Stimulated activated CD4-positive, alpha-beta T cell treated with anti-CD3 and anti-CD28 coated beads, Interleukin-12 subunit alpha, Interleukin-12 subunit beta, amount 100 ng/mL, for 4 hours (primary cell): ENCODE measurements at regions not wholly inside any gene's neighbourhood (a gene's known extent, or its start where the extent isn't known, plus 50 kb on each side); places are given as distances from the start of the nearest gene placed in this dataset.

Experiments
- DNase-seq: peaks from one replicate; pipeline ENCODE4 v3.0.0-alpha.2; 2020

DNA sequence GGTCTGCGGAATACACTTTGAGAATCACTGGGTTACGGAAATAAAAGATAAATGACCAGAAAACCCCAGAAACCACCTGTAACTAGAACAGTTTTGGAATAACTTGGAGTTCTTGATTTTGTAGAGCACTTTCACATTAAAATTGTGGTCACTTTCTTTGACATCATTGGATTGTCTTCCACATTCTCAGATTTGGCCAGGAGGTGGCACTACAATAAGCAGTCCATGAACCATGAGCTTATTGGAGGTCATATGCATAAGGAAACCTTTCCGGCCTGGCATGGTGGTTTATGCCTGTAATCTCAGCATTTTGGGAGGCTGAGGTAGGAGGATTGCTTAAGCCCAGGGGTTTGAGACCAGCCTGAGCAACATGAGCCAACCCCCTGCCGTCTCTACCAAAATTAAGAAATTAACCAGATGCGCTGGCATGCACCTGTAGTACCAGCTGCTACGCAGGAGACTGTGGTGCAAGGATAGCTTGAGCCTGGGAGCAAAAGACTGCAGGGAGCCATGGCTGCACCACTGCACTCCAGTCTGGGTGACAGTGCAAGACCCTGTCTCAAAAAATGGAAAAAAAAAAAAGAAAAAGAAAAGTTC lies 107.7 kb upstream of the CAND1 start:
- peak; percentile 12 for DNase-seq

DNA sequence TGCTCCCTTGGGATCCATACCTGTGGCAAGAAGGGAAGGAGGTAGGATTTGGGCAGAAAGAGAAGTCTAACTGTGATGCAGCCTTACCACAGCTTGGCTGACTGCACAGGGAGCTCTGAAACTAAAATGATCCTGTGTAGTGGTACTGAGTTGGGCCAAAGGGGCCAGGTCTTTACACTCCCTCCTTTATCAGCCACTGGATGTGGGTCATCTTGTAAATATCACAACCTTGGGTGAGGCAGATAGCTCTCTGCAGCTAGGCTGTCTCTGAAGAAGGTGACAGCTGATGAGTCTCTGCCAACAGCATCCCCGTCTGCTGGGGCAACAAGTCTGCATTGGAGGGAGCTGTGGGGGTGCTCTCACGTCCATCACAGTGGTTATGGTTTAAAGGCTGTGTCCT lies 95.9 kb upstream of the CAND1 start:
- no peak for DNase-seq

DNA sequence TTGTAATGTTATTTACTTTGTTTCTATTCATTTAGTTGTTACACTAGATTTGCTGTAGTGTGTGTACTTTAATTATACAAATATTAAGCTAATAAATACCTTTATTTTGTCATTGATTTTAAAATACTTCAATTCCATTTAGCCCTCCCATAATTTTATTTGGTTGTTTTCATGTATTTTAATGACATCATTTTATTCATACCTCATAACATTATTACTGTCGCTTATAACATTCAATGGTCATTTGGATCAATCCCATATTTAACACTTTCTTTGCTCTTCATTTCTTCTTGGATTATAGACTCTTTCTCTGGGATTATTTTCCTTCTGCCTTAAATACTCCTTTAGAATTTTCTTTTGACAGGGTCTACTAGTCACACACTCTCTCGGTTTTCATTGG lies 86.6 kb upstream of the CAND1 start:
- no peak for DNase-seq

DNA sequence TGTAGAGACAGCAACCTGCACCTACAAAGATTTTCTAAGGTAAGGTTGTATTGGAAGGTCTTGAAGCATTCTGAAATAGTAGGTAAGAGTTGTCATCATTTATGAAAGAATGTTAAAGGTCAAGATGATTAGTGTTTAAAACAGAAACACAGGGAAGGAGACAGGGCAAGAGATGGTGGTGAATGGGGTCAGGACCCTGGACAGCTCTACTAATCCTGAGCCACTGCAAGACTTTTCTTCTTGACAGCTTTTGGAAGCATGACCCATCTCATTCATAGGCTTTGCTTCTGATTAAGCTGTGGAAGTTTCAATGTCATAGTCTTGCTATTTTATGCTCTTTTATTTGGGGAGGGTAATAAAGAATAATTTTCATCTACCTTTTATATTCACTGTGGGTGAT lies 75.5 kb upstream of the CAND1 start:
- DNase-seq, result peak; percentile 3

DNA sequence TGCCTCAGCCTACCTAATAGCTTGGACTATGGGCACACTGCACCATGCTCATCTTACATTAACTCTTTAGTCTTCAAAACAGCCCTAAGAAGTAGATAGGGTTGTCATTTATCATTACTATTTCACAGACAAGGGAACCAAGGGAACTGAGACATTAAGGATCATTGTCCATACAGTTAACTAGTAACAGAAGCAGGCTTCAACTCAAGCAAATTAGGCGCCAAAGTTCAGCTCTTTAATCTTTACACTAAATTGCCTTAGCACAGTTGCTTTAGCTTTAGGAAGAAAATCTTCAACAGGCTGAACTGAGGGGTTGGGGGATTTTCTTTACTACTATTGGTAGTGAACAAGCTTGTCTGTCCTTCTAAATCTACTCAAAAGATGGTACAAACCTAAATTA lies 68.8 kb upstream of the CAND1 start:
- no peak for DNase-seq

DNA sequence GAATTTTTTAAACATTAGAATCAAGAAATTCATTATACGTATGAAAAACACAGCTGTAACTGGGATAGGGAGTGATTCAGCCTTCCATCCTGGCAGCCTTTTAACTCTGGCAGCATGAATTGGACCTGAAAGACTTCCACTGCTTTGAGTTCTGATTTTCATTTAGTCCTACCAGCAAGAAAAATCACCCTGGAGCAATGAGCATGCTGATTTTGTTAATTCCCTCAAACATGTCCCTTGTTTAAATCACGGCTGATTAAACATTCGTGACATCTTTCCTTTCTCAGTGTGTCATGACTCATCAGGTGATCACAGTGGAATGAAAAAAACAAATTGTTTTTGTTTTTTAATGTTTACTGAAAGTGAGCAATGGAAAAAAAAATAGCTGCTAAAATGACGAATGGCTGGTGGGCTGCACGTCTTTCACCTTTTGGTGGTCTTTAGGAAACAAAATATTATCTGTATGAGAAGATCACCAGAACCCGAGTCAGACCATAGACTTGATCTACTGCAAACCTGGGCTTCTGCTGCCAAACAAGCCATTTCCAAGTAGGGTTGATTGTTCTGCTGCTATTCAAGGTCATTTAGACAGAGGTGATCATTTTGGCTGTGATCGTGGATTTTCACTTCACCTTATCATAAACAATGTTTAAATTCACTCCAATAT lies 67.0 kb upstream of the CAND1 start:
- DNase-seq, result no peak

DNA sequence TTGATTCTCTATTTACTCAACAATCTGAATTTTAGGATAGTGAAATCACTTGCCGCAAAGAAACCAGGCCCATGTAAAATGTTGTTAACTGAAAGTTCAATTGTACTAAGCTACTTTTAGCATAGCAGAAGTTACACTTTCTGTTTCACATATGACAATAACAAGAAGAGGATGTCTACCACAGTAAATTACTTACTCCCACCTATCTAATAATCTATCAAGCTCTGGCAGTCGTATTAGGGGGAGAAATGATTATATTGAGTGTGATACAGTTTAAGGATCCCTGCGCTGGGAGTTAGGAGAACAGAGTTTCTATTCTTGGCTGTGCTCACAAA lies 66.5 kb upstream of the CAND1 start:
- no peak for DNase-seq

DNA sequence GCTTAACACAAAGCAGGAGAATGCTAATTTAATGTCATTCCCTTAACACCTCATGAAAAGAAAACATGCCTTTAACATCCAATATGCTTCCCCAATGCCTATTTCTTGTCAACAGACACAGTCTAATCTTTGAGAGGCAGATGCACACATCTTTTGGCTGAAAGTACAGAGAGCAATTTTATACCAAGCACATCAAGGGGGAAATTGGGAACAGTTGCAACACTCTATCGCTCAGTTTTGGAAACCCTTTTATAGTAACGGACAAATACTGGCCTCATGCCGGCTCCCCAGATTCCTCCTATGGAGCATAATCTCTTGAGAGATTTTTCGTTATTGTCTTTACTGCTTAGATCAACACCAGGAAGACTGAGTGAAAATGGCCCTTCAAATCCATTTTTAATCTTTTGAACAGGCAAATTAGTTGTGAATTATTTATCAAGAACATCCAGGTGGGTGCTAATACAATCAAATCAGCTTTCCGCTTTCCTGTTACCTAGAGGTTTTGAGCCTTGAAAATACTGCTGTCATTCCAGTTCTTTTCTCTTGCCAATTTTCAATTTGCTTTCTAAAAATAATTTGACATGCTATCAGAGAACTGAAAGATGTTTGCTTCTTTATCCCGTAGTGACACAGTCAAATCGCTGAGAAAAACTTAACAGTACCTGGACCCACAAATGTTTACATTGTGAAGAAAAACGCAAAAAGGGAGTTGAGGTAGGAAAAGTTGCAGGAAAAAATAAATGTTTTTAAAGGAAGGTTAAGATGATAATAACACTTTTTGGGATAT lies 60.7 kb upstream of the CAND1 start:
- no peak for DNase-seq

DNA sequence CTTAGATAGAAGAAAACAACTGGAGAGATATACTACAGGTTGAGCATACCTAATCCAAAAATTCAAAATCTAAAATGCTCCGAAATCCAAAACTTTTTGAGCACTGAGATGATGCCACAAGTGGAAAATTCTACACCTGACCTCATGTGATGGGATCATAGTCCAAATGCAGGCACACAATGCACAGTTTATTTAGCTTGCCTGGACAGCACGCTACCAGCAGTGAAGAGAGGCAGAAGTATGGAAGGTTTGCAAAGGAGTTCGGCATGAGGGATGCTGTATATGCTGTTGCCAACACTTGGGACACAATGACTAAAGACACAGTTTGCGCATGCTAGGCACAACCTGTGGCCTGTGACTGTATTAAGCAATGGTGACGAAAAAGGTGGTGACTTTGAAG lies 58.1 kb upstream of the CAND1 start:
- DNase-seq, result no peak

DNA sequence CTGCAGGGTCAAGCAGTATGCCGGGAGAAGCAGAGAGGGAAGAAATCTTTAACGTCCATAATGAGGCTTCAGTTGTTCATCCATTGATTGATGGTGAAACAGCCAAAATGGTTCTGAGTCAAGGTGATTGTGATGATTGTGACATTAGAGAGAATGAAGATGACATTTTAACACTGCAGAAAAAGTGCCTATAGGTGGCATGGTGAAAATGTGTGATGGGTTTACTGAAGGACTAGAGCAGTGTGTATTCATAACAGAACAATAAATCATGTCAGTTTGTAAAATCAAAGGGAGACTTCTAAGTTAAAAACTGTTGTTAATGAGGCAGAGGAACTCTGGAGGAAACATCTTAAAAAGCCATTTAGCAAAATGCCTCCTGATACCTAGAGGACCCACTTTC lies 57.7 kb upstream of the CAND1 start:
- no peak for DNase-seq

DNA sequence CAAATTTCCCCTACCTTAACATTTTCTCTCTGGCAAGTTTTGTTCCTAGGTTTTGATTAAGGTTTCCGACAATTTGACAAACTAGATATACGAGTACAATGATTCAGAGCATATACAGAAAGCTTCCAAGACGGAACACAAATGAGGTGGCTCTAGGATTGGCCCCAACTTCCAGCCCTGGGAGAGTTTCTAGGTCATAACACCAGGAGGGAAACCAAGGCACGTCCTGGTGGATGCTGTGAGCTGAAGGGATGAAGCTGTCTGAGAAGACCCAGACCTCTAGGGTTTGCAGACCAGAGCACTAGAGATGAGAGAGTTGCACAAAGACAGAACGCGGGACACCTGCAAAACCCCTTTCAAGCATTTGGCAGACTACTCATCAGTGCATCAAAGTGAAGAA lies 51.5 kb upstream of the CAND1 start:
- no peak for DNase-seq
